Activated CD8-positive, alpha-beta memory T cell treated with anti-CD3 and anti-CD28 coated beads for 48 hours (primary cell): ENCODE measurements at regions not wholly inside any gene's neighbourhood (a gene's known extent, or its start where the extent isn't known, plus 50 kb on each side); places are given as distances from the start of the nearest gene placed in this dataset.

Experiments used
- DNase-seq, 3 experiments: peaks; one replicate each; pipeline ENCODE4 v3.0.0-alpha.2; 2020; ENCODE audit warnings: low read depth in 2 of 3, low spot score in 2 of 3

- DNase-seq: no peak
Measured at GRCh38 chr14:104383996-104384775, 195.4 kb upstream of the C14orf180 start.

GRCh38 chr14:104384776-104385071 is 194.8 kb upstream of the C14orf180 start:
- no peak for DNase-seq

DNA sequence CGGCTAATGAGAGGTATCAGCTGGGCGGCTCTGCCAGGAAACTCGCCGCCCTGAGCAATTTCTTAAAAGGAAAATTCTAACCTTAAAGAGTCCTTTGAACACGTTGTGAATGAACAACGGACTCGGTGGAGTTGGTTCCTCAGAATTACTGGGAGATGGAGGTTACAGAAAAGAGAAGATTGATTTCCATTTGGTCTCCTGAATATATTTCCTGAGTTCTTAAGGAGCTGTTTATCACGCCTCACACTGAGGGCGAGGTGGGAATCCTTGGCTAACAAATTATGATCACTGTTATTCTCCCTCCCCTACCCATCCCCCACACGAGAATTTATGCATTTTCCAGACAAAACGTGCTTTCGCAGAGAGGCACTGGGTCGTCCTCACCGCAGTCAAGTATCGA is 194.5 kb upstream of the C14orf180 start:
- DNase-seq: no peak

- DNase-seq: no peak
Measured at GRCh38 chr14:104385531-104386101, 193.9 kb upstream of the C14orf180 start.

GRCh38 chr14:104386151-104386841 is 193.3 kb upstream of the C14orf180 start:
- no peak for DNase-seq

DNA sequence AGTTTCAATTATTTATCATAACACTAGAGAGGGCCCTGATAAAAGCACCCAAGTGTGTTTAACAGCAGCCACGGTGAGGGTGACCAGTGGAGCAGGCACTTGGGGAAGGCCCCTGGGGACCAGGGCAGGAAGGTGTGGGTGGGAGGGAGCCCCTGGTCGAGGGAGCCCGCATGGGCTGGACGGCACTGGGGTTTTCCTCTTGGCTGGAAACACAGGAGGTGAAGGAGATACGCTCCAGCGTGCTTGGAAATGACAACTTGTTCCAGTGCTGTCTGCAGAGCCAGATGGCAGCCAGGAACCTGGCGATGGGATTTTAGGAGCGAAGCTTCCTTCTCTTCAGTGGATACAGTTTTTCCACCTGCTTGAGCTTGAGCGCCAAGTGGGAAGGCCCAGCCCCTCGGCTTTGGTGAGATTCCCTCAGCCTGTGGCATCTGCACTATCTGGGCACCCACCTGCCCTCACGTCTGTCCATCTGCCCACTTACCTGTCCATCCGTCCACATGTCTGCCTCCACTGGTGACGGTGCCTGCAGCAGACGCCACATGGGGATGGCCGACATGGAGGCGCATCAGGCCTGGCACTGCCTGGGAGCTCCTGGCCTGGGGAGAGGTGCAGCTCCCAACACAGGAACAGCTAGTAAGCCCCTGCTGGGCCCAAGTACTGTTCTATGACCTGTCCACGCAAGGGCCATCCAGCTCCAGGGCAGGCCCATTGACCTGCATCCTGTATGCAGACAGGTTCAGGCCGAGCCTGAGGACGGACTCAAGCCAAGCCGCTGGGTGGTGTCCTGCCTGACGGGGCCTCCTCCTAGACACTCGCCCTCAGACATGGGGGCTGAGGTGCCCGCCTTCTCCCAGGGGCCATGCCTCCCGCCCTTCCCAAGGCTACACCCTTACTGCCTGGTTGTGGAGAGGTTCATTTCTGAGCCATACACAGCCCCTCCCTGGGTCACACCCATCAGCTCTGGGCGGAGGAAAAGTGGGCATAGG is 192.2 kb upstream of the C14orf180 start:
- no peak for DNase-seq

GRCh38 chr14:104388011-104388521 is 191.5 kb upstream of the C14orf180 start:
- DNase-seq: no peak

DNA sequence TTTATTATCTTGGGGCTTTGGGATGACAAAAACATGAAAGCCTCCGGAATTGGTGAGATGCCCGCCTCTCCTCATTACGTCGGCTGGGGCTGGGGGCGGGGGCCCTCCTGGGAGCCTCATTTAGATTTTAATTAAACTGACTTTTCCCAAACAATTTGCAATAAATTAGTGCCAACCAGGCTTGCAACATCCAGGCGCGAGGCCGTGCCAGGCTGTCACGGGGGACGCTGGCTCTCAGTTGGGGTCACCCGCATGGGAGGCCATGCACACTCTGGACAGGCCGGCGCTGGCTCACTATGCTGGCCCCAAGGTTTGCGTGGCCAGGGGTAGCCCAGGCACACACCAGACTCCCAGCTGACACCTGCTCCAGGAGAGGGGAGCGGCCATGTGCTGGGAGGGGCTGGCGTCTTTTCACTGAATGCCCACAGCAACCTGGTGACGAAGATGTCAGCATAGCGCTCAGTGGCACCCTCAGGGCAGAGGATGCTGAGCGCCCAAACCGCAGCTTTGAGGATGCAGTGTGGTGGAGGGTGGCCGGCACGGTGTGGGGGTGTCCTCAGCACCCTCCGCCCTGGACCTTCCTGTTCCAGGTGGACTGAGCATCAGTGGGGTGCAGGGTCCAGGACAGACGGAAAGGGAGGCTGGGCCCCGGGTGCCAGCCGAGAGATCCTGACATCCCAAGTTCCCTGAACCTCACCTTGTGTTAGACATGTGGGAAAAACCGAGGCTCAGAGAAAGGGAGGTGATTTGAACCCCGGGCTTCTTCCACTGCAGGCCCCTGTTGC is 190.8 kb upstream of the C14orf180 start:
- no peak for DNase-seq

DNA sequence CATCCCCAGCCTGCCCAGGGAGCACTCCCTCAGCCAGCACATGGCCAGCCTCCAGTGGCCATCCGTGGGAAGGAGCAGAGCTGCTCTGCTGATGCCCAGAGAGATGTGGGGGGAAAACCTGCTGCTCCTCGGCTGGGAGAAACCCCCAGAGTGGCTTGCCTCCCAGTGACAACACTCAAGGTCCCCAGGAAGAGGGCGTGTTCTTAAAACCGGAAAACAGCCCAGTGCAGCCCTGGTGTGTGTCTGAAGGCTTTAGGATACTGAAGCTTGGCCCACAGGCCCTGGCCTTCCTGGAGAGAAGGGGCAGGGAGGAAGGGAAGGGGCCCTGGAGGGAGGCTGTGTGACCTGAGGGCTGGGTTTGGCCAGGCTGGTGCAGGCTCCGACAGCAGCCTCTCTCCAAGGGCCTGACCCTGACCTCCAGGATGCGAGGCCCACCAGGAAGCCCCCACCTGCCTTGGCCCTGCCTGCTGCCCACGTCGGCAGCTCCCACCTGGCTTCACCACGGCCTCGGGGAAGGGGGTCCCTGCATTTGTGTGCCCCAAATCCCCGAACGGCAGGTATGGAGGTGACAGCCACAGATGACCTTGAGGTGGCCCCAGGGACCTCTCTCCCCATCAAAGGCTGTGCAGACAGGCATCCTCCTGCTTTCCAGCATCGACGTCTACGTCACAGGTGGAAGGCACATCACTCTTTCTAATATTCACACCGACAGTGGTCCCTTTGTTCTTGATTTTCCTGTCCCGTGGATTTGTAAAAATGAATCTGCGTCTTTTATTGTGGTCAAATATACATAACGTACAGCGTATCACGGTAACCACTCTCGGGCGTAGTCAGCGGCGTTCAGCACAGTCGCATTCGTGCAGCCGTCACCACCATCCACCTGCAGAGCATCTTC is 190.0 kb upstream of the C14orf180 start:
- no peak for DNase-seq

DNA sequence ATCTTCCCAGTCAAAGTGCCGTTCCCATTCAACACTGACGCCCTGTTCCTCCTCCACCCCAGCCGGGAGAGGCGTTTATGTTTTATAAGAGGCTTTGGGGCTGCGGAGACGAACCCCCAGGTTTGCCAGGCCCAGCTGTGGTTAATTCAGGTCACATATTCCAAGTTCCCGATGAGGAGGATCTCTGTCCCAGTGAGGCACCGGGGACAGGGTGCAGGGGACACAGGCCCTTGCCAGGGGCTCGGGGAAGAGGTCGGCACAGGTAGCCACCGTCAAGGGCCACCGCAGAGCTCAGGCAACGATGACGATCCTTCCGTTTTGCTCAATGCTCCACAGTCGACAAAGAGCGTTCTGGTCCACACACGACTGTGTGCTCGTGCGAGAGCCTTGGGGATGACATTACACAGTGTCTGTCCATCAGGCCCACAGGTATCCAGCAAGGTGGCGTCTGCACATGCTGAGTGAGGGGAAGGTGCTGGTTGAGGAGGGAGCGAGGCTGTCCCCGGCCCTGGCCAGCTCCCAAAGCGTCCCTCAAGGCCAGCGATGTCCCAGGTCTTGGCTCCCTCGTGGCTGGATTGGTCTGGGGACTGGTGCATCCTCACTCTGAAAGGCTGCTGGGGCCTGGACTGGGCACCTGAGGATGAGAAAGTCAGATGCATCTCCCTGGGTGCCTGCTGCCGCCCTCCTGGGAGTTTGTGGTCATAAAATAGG is 189.2 kb upstream of the C14orf180 start:
- no peak for DNase-seq

- no peak for DNase-seq
Measured at GRCh38 chr14:104390941-104391901, 188.3 kb upstream of the C14orf180 start.

GRCh38 chr14:104392001-104392395 is 187.6 kb upstream of the C14orf180 start:
- DNase-seq: no peak

GRCh38 chr14:104392396-104393198 is 187.0 kb upstream of the C14orf180 start:
- no peak for DNase-seq

- DNase-seq: no peak
Measured at GRCh38 chr14:104393199-104393897, 186.2 kb upstream of the C14orf180 start.

DNA sequence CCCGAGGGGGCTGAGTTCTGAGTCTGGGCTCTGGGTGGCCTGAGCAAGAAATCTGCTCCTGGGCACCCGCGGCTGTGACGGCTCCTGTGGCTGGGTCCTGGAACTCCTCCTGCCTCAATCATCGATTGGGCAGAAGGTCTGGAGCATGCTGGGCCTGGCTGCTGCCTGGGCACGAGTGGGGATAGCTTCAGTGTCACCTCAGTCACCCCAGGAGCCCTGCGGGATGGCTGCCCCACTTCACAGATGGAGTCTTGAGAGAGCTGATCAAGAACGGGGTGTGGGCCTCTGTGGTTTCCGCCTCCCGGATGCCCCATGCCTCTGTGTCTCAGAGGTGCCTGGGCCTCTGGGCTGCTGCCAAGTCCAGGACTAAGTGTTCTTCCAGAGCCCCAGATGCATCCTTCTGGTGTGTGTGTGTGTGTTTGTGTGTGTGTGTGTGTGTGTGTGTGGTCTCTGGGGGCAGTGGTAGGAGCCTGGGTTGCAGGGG is 185.6 kb upstream of the C14orf180 start:
- no peak for DNase-seq

- DNase-seq: no peak
Measured at GRCh38 chr14:104394409-104394851, 185.1 kb upstream of the C14orf180 start.
